Left renal cortex interstitium (tissue), 4 donors: ENCODE measurements at regions not wholly inside any gene's neighbourhood (a gene's known extent, or its start where the extent isn't known, plus 50 kb on each side); places are given as distances from the start of the nearest gene placed in this dataset.
A peak's percentile ranks its signal among the peaks of the same experiment; 100 is the strongest.

Experiments
- DNase-seq, 4 donors: peaks; one replicate each; pipeline ENCODE4 v3.0.0-alpha.2; 2013; ENCODE audit warnings: low read depth in 4 of 4, low spot score in 2 of 4, missing footprints in 1 of 4

GRCh38 chrX:69110116-69110530, 55.1 kb downstream of the PJA1 start:
- no peak for DNase-seq

GRCh38 chrX:69109706-69110105, 55.5 kb downstream of the PJA1 start:
- DNase-seq = no peak

- no peak for DNase-seq
These were observed 56.1 kb downstream of the PJA1 start for GRCh38 chrX:69109036-69109663.

- no peak for DNase-seq
These were observed 57.4 kb downstream of the PJA1 start for GRCh38 chrX:69107747-69108401.

- DNase-seq = peak in 2 of 4 donors; percentile 56 to 63
These were observed 58.0 kb downstream of the PJA1 start for GRCh38 chrX:69107231-69107739.

- DNase-seq = no peak
These were observed 60.4 kb downstream of the PJA1 start for GRCh38 chrX:69104756-69105434.

GRCh38 chrX:69103539-69103938, 61.7 kb downstream of the PJA1 start:
- no peak for DNase-seq

GRCh38 chrX:69102612-69103194, 62.5 kb downstream of the PJA1 start:
- DNase-seq = no peak

- DNase-seq = no peak
These were observed 63.5 kb downstream of the PJA1 start for GRCh38 chrX:69101683-69102251.

- no peak for DNase-seq
These were observed 64.8 kb downstream of the PJA1 start for GRCh38 chrX:69100478-69100877.

- no peak for DNase-seq
These were observed 67.6 kb downstream of the PJA1 start for GRCh38 chrX:69097451-69098236.

- no peak for DNase-seq
These were observed 68.3 kb downstream of the PJA1 start for GRCh38 chrX:69096963-69097362.

- DNase-seq = no peak
These were observed 70.1 kb downstream of the PJA1 start for GRCh38 chrX:69094977-69095669.

GRCh38 chrX:69093960-69094871, 71.0 kb downstream of the PJA1 start:
- DNase-seq = no peak

GRCh38 chrX:69090022-69090421, 75.2 kb downstream of the PJA1 start:
- DNase-seq = no peak

GRCh38 chrX:69089203-69089602, 76.0 kb downstream of the PJA1 start:
- DNase-seq = no peak

- no peak for DNase-seq
These were observed 76.9 kb downstream of the PJA1 start for GRCh38 chrX:69088171-69088938.

GRCh38 chrX:69085826-69086225, 79.4 kb downstream of the PJA1 start:
- no peak for DNase-seq
